ENCODE measurements at regions not wholly inside any gene's neighbourhood (a gene's known extent, or its start where the extent isn't known, plus 50 kb on each side); places are given as distances from the start of the nearest gene placed in this dataset.

DNA sequence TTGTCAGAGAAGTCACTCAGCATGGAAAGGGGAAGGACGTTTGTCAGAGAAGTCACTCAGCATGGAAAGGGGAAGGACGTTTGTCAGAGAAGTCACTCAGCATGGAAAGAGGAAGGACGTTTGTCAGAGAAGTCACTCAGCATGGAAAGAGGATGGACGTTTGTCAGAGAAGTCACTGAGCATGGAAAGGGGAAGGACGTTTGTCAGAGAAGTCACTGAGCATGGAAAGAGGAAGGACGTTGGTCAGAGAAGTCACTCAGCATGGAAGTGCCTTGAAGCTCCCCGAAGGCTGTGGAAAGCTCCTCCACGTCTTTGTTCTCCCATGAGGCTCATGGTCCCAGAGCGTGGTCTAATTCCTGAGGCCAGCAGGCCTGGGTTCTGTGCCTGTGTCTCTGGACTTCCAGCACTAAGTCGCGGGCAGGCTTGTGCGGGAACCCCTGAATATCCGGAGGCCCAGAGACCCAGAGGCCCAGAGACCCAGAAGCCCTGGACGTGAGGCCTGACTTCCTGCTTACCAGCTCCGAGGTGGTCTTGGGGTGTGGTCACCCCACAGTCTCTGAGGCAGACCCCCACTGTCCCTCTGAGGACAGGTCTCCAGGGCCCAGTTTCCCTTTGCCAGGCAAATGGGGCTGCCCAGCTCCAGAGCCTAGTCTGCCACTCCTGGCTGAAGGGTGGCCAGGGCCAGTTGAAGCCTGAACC is 70.4 kb upstream of the TWIST2 start:
- TF ChIP-seq, protein P1, sequence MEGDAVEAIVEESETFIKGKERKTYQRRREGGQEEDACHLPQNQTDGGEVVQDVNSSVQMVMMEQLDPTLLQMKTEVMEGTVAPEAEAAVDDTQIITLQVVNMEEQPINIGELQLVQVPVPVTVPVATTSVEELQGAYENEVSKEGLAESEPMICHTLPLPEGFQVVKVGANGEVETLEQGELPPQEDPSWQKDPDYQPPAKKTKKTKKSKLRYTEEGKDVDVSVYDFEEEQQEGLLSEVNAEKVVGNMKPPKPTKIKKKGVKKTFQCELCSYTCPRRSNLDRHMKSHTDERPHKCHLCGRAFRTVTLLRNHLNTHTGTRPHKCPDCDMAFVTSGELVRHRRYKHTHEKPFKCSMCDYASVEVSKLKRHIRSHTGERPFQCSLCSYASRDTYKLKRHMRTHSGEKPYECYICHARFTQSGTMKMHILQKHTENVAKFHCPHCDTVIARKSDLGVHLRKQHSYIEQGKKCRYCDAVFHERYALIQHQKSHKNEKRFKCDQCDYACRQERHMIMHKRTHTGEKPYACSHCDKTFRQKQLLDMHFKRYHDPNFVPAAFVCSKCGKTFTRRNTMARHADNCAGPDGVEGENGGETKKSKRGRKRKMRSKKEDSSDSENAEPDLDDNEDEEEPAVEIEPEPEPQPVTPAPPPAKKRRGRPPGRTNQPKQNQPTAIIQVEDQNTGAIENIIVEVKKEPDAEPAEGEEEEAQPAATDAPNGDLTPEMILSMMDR (IDR thresholded peaks at IDR 0.05; ENCODE audit: low read length) = no peak
- no peak for TF ChIP-seq EZH2phosphoT487 (IDR thresholded peaks at IDR 0.05; ENCODE audit: low read length)
- TF ChIP-seq EZH2 (optimal IDR thresholded peaks at IDR 0.05; ENCODE audit: low read depth, low read length) = no peak
